ENCODE measurements at regions not wholly inside any gene's neighbourhood (a gene's known extent, or its start where the extent isn't known, plus 50 kb on each side); places are given as distances from the start of the nearest gene placed in this dataset.

- Histone ChIP-seq H3K27ac (ENCODE audit: low read depth, low read length) (no peak overlapping the region), H3K36me3 (ENCODE audit: control insufficient read depth in 3 of 3, insufficient read depth in 3 of 3, low read length in 3 of 3) (no peaks in the 10 kb centered on the region), H3K9ac (ENCODE audit: low read depth in 1 of 3, low read length in 3 of 3) (no peak overlapping the region), H3K27me3 (ENCODE audit: control insufficient read depth in 3 of 3, insufficient read depth in 3 of 3, low read length in 3 of 3) (no peaks in the 10 kb centered on the region), H3K4me1 (ENCODE audit: control insufficient read depth in 3 of 3, insufficient read depth in 3 of 3, low read length in 3 of 3) (peaks cover 6 to 11% (median 7%) of the 10 kb centered on the region in 3 donors), H3K4me3 (ENCODE audit: low read length in 3 of 3) (no peak overlapping the region), H3K9me3 (ENCODE audit: control insufficient read depth in 3 of 3, low read length in 3 of 3) (no peaks in the 10 kb centered on the region)
Measured at GRCh38 chr2:147211484-147211883, 633.3 kb upstream of the ACVR2A start.

- Histone ChIP-seq H3K36me3 (ENCODE audit: control insufficient read depth in 3 of 3, insufficient read depth in 3 of 3, low read length in 3 of 3) (no peaks in the 10 kb centered on the region), H3K4me3 (ENCODE audit: low read length in 3 of 3) (no peak overlapping the region), H3K27ac (ENCODE audit: low read depth, low read length) (no peak overlapping the region), H3K9me3 (ENCODE audit: control insufficient read depth in 3 of 3, low read length in 3 of 3) (no peaks in the 10 kb centered on the region), H3K27me3 (ENCODE audit: control insufficient read depth in 3 of 3, insufficient read depth in 3 of 3, low read length in 3 of 3) (no peaks in the 10 kb centered on the region), H3K4me1 (ENCODE audit: control insufficient read depth in 3 of 3, insufficient read depth in 3 of 3, low read length in 3 of 3) (peaks cover 0 to 7% (median 0%) of the 10 kb centered on the region in 3 donors), H3K9ac (ENCODE audit: low read depth in 1 of 3, low read length in 3 of 3) (no peak overlapping the region)
Measured at GRCh38 chr2:147204102-147204501, 640.7 kb upstream of the ACVR2A start.

GRCh38 chr2:147198651-147199171 is 646.1 kb upstream of the ACVR2A start:
- Histone ChIP-seq H3K27ac (ENCODE audit: low read depth, low read length) (no peak overlapping the region), H3K4me1 (ENCODE audit: control insufficient read depth in 3 of 3, insufficient read depth in 3 of 3, low read length in 3 of 3) (peaks cover 0 to 7% (median 0%) of the 10 kb centered on the region in 3 donors), H3K36me3 (ENCODE audit: control insufficient read depth in 3 of 3, insufficient read depth in 3 of 3, low read length in 3 of 3) (no peaks in the 10 kb centered on the region), H3K4me3 (ENCODE audit: low read length in 3 of 3) (no peak overlapping the region), H3K9ac (ENCODE audit: low read depth in 1 of 3, low read length in 3 of 3) (no peak overlapping the region), H3K27me3 (ENCODE audit: control insufficient read depth in 3 of 3, insufficient read depth in 3 of 3, low read length in 3 of 3) (no peaks in the 10 kb centered on the region), H3K9me3 (ENCODE audit: control insufficient read depth in 3 of 3, low read length in 3 of 3) (no peaks in the 10 kb centered on the region)

GRCh38 chr2:147197754-147198483 is 646.9 kb upstream of the ACVR2A start:
- no peak overlapping the region for H3K27ac ChIP-seq (ENCODE audit: low read depth, low read length)
- H3K4me1 ChIP-seq (ENCODE audit: control insufficient read depth in 3 of 3, insufficient read depth in 3 of 3, low read length in 3 of 3) = peaks cover 0 to 6% (median 0%) of the 10 kb centered on the region in 3 donors
- H3K27me3 ChIP-seq (ENCODE audit: control insufficient read depth in 3 of 3, insufficient read depth in 3 of 3, low read length in 3 of 3) = no peaks in the 10 kb centered on the region
- H3K4me3 ChIP-seq (ENCODE audit: low read length in 3 of 3) = no peak overlapping the region
- H3K36me3 ChIP-seq (ENCODE audit: control insufficient read depth in 3 of 3, insufficient read depth in 3 of 3, low read length in 3 of 3) = no peaks in the 10 kb centered on the region
- no peak overlapping the region for H3K9ac ChIP-seq (ENCODE audit: low read depth in 1 of 3, low read length in 3 of 3)
- no peaks in the 10 kb centered on the region for H3K9me3 ChIP-seq (ENCODE audit: control insufficient read depth in 3 of 3, low read length in 3 of 3)

- Histone ChIP-seq H3K27me3 (ENCODE audit: control insufficient read depth in 3 of 3, insufficient read depth in 3 of 3, low read length in 3 of 3) (no peaks in the 10 kb centered on the region), H3K9ac (ENCODE audit: low read depth in 1 of 3, low read length in 3 of 3) (no peak overlapping the region), H3K27ac (ENCODE audit: low read depth, low read length) (no peak overlapping the region), H3K4me3 (ENCODE audit: low read length in 3 of 3) (no peak overlapping the region), H3K4me1 (ENCODE audit: control insufficient read depth in 3 of 3, insufficient read depth in 3 of 3, low read length in 3 of 3) (no peaks in the 10 kb centered on the region), H3K9me3 (ENCODE audit: control insufficient read depth in 3 of 3, low read length in 3 of 3) (no peaks in the 10 kb centered on the region), H3K36me3 (ENCODE audit: control insufficient read depth in 3 of 3, insufficient read depth in 3 of 3, low read length in 3 of 3) (no peaks in the 10 kb centered on the region)
Measured at GRCh38 chr2:147182260-147182659, 662.6 kb upstream of the ACVR2A start.

- Histone ChIP-seq H3K27me3 (ENCODE audit: control insufficient read depth in 3 of 3, insufficient read depth in 3 of 3, low read length in 3 of 3) (no peaks in the 10 kb centered on the region), H3K9me3 (ENCODE audit: control insufficient read depth in 3 of 3, low read length in 3 of 3) (no peaks in the 10 kb centered on the region), H3K36me3 (ENCODE audit: control insufficient read depth in 3 of 3, insufficient read depth in 3 of 3, low read length in 3 of 3) (no peaks in the 10 kb centered on the region), H3K4me3 (ENCODE audit: low read length in 3 of 3) (no peak overlapping the region), H3K4me1 (ENCODE audit: control insufficient read depth in 3 of 3, insufficient read depth in 3 of 3, low read length in 3 of 3) (no peaks in the 10 kb centered on the region), H3K27ac (ENCODE audit: low read depth, low read length) (no peak overlapping the region), H3K9ac (ENCODE audit: low read depth in 1 of 3, low read length in 3 of 3) (no peak overlapping the region)
Measured at GRCh38 chr2:147181351-147182029, 663.3 kb upstream of the ACVR2A start.

- no peak overlapping the region for H3K9ac ChIP-seq (ENCODE audit: low read depth in 1 of 3, low read length in 3 of 3)
Measured at GRCh38 chr2:147177071-147177857, 667.6 kb upstream of the ACVR2A start.

GRCh38 chr2:147174824-147175254 is 670.0 kb upstream of the ACVR2A start:
- H3K9ac ChIP-seq (ENCODE audit: low read depth in 1 of 3, low read length in 3 of 3) = no peak overlapping the region
- H3K36me3 ChIP-seq (ENCODE audit: control insufficient read depth in 3 of 3, insufficient read depth in 3 of 3, low read length in 3 of 3) = no peaks in the 10 kb centered on the region
- H3K4me1 ChIP-seq (ENCODE audit: control insufficient read depth in 3 of 3, insufficient read depth in 3 of 3, low read length in 3 of 3) = no peaks in the 10 kb centered on the region
- H3K9me3 ChIP-seq (ENCODE audit: control insufficient read depth in 3 of 3, low read length in 3 of 3) = no peaks in the 10 kb centered on the region
- H3K27ac ChIP-seq (ENCODE audit: low read depth, low read length) = no peak overlapping the region
- H3K4me3 ChIP-seq (ENCODE audit: low read length in 3 of 3) = no peak overlapping the region
- no peaks in the 10 kb centered on the region for H3K27me3 ChIP-seq (ENCODE audit: control insufficient read depth in 3 of 3, insufficient read depth in 3 of 3, low read length in 3 of 3)

More at GRCh38 chr2:147177071-147177857, 667.6 kb upstream of the ACVR2A start:
- Histone ChIP-seq H3K4me3 (ENCODE audit: low read length in 3 of 3) (no peak overlapping the region), H3K36me3 (ENCODE audit: control insufficient read depth in 3 of 3, insufficient read depth in 3 of 3, low read length in 3 of 3) (no peaks in the 10 kb centered on the region), H3K9me3 (ENCODE audit: control insufficient read depth in 3 of 3, low read length in 3 of 3) (no peaks in the 10 kb centered on the region), H3K4me1 (ENCODE audit: control insufficient read depth in 3 of 3, insufficient read depth in 3 of 3, low read length in 3 of 3) (no peaks in the 10 kb centered on the region), H3K27ac (ENCODE audit: low read depth, low read length) (no peak overlapping the region), H3K27me3 (ENCODE audit: control insufficient read depth in 3 of 3, insufficient read depth in 3 of 3, low read length in 3 of 3) (no peaks in the 10 kb centered on the region)

- Histone ChIP-seq H3K36me3 (ENCODE audit: control insufficient read depth in 3 of 3, insufficient read depth in 3 of 3, low read length in 3 of 3) (no peaks in the 10 kb centered on the region), H3K9me3 (ENCODE audit: control insufficient read depth in 3 of 3, low read length in 3 of 3) (no peaks in the 10 kb centered on the region), H3K4me1 (ENCODE audit: control insufficient read depth in 3 of 3, insufficient read depth in 3 of 3, low read length in 3 of 3) (no peaks in the 10 kb centered on the region), H3K27me3 (ENCODE audit: control insufficient read depth in 3 of 3, insufficient read depth in 3 of 3, low read length in 3 of 3) (no peaks in the 10 kb centered on the region), H3K4me3 (ENCODE audit: low read length in 3 of 3) (no peak overlapping the region), H3K9ac (ENCODE audit: low read depth in 1 of 3, low read length in 3 of 3) (no peak overlapping the region), H3K27ac (ENCODE audit: low read depth, low read length) (no peak overlapping the region)
Measured at GRCh38 chr2:147173798-147174197, 671.0 kb upstream of the ACVR2A start.

Data from skeletal muscle tissue (tissue), 3 donors.